HL-60 (cell line): ENCODE measurements at regions not wholly inside any gene's neighbourhood (a gene's known extent, or its start where the extent isn't known, plus 50 kb on each side); places are given as distances from the start of the nearest gene placed in this dataset.

Experiments used
- DNase-seq, 2 experiments: peaks; one replicate each; pipeline ENCODE4 v3.0.0-alpha.2; 2010 to 2020; ENCODE audit warnings: low read depth in 1 of 2, low spot score in 1 of 2
- H3K27ac ChIP-seq: fragments of 250-450 bp; sonication (Bioruptor Pico); replicated peaks from 2 replicates; pipeline ENCODE4 v1.5.1; 2020; ENCODE audit warnings: mild to moderate bottlenecking, moderate library complexity
- H3K27me3 ChIP-seq: fragments of 250-450 bp; sonication (Bioruptor Pico); 2 replicates; pipeline ENCODE4 v1.5.1; 2021; ENCODE audit warnings: mild to moderate bottlenecking, moderate library complexity; ENCODE audit not compliant: insufficient read depth, poor library complexity, severe bottlenecking
- H3K4me3 ChIP-seq: replicated peaks from 2 replicates; pipeline ENCODE4 v1.5.1; 2011; ENCODE audit warnings: mild to moderate bottlenecking, control low read depth, low read length; ENCODE audit not compliant: insufficient read depth
- GABPA ChIP-seq: IDR thresholded peaks from 2 replicates; pipeline ENCODE4 v1.6.1; 2012; ENCODE audit warnings: low read depth
- POLR2AphosphoS5 ChIP-seq: IDR thresholded peaks from 2 replicates; pipeline ENCODE4 v1.6.1; 2012; ENCODE audit warnings: low read depth
- SPI1 ChIP-seq: IDR thresholded peaks from 2 replicates; pipeline ENCODE4 v1.6.1; 2012; ENCODE audit warnings: low read depth, mild to moderate bottlenecking, borderline replicate concordance
- TF ChIP-seq, protein P1 (sequence below): IDR thresholded peaks from one replicate; pipeline ENCODE4 v1.5.1; 2011; ENCODE audit warnings: low read length, control low read depth, inconsistent platforms; ENCODE audit not compliant: insufficient read depth
- TF ChIP-seq, protein P2 (sequence below): IDR thresholded peaks from 2 replicates; pipeline ENCODE4 v1.6.1; 2012; ENCODE audit warnings: low read depth; ENCODE audit not compliant: insufficient replicate concordance

DNA sequence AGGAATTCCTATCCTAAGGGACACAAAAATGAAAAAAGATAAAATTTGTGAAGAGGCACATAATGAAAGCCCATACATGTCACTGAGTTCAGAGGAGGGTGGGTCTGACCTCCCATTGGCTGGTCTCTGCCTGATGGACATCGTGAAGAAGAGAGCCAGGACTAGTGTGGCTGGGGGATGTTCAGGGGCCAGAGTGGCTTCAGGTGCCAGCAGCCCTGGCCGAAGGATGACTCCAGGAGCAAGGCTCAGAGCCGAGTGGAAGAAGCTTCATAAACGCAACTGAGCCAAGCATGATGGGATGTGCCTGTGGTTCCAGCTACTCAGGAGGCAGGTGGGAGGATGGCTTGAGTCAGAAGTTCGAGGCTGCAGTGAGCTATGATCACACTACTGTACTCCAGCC, 56.9 kb upstream of the ATP5PO start:
- no peak for DNase-seq
- TF ChIP-seq SPI1: no peak
- TF ChIP-seq GABPA: no peak
- TF ChIP-seq, protein P1, sequence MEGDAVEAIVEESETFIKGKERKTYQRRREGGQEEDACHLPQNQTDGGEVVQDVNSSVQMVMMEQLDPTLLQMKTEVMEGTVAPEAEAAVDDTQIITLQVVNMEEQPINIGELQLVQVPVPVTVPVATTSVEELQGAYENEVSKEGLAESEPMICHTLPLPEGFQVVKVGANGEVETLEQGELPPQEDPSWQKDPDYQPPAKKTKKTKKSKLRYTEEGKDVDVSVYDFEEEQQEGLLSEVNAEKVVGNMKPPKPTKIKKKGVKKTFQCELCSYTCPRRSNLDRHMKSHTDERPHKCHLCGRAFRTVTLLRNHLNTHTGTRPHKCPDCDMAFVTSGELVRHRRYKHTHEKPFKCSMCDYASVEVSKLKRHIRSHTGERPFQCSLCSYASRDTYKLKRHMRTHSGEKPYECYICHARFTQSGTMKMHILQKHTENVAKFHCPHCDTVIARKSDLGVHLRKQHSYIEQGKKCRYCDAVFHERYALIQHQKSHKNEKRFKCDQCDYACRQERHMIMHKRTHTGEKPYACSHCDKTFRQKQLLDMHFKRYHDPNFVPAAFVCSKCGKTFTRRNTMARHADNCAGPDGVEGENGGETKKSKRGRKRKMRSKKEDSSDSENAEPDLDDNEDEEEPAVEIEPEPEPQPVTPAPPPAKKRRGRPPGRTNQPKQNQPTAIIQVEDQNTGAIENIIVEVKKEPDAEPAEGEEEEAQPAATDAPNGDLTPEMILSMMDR: no peak
- no peak for TF ChIP-seq POLR2AphosphoS5
- TF ChIP-seq, protein P2, sequence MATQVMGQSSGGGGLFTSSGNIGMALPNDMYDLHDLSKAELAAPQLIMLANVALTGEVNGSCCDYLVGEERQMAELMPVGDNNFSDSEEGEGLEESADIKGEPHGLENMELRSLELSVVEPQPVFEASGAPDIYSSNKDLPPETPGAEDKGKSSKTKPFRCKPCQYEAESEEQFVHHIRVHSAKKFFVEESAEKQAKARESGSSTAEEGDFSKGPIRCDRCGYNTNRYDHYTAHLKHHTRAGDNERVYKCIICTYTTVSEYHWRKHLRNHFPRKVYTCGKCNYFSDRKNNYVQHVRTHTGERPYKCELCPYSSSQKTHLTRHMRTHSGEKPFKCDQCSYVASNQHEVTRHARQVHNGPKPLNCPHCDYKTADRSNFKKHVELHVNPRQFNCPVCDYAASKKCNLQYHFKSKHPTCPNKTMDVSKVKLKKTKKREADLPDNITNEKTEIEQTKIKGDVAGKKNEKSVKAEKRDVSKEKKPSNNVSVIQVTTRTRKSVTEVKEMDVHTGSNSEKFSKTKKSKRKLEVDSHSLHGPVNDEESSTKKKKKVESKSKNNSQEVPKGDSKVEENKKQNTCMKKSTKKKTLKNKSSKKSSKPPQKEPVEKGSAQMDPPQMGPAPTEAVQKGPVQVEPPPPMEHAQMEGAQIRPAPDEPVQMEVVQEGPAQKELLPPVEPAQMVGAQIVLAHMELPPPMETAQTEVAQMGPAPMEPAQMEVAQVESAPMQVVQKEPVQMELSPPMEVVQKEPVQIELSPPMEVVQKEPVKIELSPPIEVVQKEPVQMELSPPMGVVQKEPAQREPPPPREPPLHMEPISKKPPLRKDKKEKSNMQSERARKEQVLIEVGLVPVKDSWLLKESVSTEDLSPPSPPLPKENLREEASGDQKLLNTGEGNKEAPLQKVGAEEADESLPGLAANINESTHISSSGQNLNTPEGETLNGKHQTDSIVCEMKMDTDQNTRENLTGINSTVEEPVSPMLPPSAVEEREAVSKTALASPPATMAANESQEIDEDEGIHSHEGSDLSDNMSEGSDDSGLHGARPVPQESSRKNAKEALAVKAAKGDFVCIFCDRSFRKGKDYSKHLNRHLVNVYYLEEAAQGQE: no peak
- H3K27ac ChIP-seq: no peak overlapping the region

DNA sequence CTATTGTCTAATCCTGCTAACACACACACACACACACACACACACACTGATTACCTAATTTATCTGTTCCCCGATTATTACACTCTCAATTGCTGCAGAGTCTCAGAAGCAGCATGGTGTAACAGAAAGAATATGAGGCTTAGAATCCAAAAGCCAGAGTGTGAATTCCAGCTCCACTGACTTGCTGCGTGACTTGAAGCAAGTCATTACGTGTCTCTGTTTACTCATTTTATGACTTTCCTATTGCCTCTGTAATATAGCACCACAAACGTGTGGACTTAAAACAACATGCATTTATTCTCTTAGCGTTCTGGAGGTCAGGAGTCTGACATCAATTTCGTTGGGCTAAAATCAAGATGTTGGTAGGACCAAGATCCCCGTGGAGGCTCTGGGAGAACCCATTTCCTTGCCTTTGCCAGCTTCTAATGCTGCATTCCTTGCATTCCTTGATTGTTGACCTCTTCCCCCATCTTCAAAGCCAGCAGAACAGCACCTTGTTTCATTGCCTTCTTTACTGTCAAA, 55.9 kb upstream of the ATP5PO start:
- TF ChIP-seq, protein P2: no peak
- TF ChIP-seq SPI1 (no peak), POLR2AphosphoS5 (no peak), GABPA (no peak)
- TF ChIP-seq, protein P1: no peak
- Histone ChIP-seq H3K27ac (no peak overlapping the region), H3K4me3 (no peak overlapping the region), H3K27me3 (no peaks in the 10 kb centered on the region)
- DNase-seq: no peak

More for the DNA sequence above, 56.9 kb upstream of the ATP5PO start:
- Histone ChIP-seq H3K4me3 (no peak overlapping the region), H3K27me3 (no peaks in the 10 kb centered on the region)

DNA sequence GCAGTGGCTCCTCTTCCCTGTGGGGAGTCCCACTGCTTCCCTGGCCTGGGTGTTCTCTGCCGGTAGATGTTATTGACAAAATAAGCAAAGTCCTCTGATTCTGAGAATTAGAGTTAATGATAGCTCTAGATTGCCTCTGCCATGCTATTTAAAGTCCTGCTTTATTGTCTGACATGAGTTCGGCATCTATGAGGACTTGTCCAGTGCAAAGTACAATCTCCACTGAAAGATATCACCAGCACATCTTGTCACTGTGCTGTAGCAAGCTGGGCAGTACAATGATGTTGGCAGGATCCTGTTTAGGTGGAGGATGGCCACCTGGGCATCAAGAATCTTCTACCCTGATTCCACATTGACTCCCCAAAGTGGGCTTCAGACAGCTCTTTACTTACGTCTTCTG, 54.0 kb upstream of the ATP5PO start:
- H3K4me3 ChIP-seq: no peak overlapping the region
- no peak for DNase-seq
- TF ChIP-seq SPI1 (no peak), GABPA (no peak), POLR2AphosphoS5 (no peak)
- TF ChIP-seq, protein P1: no peak
- TF ChIP-seq, protein P2: no peak
- H3K27me3 ChIP-seq: no peaks in the 10 kb centered on the region
- no peak overlapping the region for H3K27ac ChIP-seq
